ENCODE measurements at regions not wholly inside any gene's neighbourhood (a gene's known extent, or its start where the extent isn't known, plus 50 kb on each side); places are given as distances from the start of the nearest gene placed in this dataset.
A peak's percentile ranks its signal among the peaks of the same experiment; 100 is the strongest.
"Not testable (repeated sequence)": the region's sequence is repeated elsewhere in the genome, so short reads cannot be mapped to it uniquely, and the experiment has no call there.

- no peak overlapping the region for H3K4me3 Mint-ChIP-seq
- peaks cover 8% of the 10 kb centered on the region for H3K4me1 Mint-ChIP-seq
- Histone ChIP-seq H2AFZ (peak overlapping the region; percentile 66; the same call in 1 of the 2 replicates), H3F3A (replicated peaks; ENCODE audit: low read depth) (no peaks in the 10 kb centered on the region), H3K4me3 (no peak overlapping the region), H4K20me1 (replicated peaks; ENCODE audit: insufficient read depth) (no peaks in the 10 kb centered on the region), H3K79me2 (replicated peaks; ENCODE audit: insufficient read depth) (no peaks in the 10 kb centered on the region), H3K9me2 (ENCODE audit: insufficient read depth) (no peaks in the 10 kb centered on the region), H3K4me2 (no peak overlapping the region), H3K27me3 (ENCODE audit: insufficient read depth) (no peaks in the 10 kb centered on the region), H3K36me3 (ENCODE audit: insufficient read depth) (no peaks in the 10 kb centered on the region), H3K27ac (ENCODE audit: low read depth) (no peak overlapping the region), H3K4me1 (ENCODE audit: insufficient read depth) (peaks cover 9% of the 10 kb centered on the region; the same call in 1 of the 2 replicates)
- no peaks in the 10 kb centered on the region for H3K36me3 Mint-ChIP-seq (ENCODE audit: low read depth)
- no peak overlapping the region for H3K27ac Mint-ChIP-seq
- ATAC-seq = no peak
- DNase-seq (ENCODE audit: low spot score) = no peak
- no peaks in the 10 kb centered on the region for H3K27me3 Mint-ChIP-seq (ENCODE audit: insufficient read depth, low read depth, poor library complexity)
- no peak for TF ChIP-seq REST (IDR thresholded peaks at IDR 0.05; ENCODE audit: unreplicated experiment)
- no peaks in the 10 kb centered on the region for H3K9me3 Mint-ChIP-seq
Measured at GRCh38 chr1:242674951-242675645, 150.6 kb upstream of the PLD5 start.

DNA sequence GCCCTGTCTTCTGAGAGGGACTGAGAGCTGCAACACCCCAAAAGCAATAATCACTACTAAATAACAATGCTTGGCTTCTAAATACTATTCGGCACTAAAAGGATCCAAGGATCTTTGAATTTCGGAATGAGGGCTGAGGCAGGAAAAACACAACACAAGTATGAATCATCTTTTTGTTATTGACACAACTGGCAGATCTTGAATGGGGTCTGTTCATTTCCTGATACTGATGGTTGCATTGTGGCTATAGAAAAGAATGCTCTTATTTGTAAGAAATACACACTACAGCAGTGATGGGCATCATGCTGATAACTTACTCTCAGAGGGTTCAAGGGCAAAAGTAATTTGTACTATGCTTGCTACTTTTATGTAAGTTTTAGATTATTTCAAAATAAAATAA, 149.2 kb upstream of the PLD5 start:
- Mint-ChIP-seq H3K4me3 (no peak overlapping the region), H3K27ac (no peak overlapping the region), H3K9me3 (no peaks in the 10 kb centered on the region), H3K4me1 (peaks cover 8% of the 10 kb centered on the region), H3K27me3 (ENCODE audit: insufficient read depth, low read depth, poor library complexity) (no peaks in the 10 kb centered on the region), H3K36me3 (ENCODE audit: low read depth) (no peaks in the 10 kb centered on the region)
- Histone ChIP-seq H3F3A (replicated peaks; ENCODE audit: low read depth) (no peaks in the 10 kb centered on the region), H2AFZ (no peak overlapping the region), H3K4me3 (no peak overlapping the region), H3K4me1 (ENCODE audit: insufficient read depth) (peaks cover 9% of the 10 kb centered on the region; the same call in 1 of the 2 replicates), H3K4me2 (no peak overlapping the region), H3K36me3 (ENCODE audit: insufficient read depth) (no peaks in the 10 kb centered on the region), H3K27ac (ENCODE audit: low read depth) (no peak overlapping the region), H3K27me3 (ENCODE audit: insufficient read depth) (no peaks in the 10 kb centered on the region), H3K79me2 (replicated peaks; ENCODE audit: insufficient read depth) (no peaks in the 10 kb centered on the region), H3K9me2 (ENCODE audit: insufficient read depth) (no peaks in the 10 kb centered on the region), H4K20me1 (replicated peaks; ENCODE audit: insufficient read depth) (no peaks in the 10 kb centered on the region)
- DNase-seq (ENCODE audit: low spot score) (no peak), ATAC-seq (no peak)
- no peak for TF ChIP-seq CREB1 (CRISPR knock-in tag; IDR thresholded peaks at IDR 0.05; ENCODE audit: low read depth)
- TF ChIP-seq STAT1 (IDR thresholded peaks at IDR 0.05; ENCODE audit: unreplicated experiment) = no peak
- TF ChIP-seq EZH2 (IDR thresholded peaks at IDR 0.05; ENCODE audit: low read depth, unreplicated experiment) = no peak
- TF ChIP-seq CTCF (conservative IDR thresholded peaks at IDR 0.05; ENCODE audit: low read depth in 2 of 2) = no peak
- TF ChIP-seq POLR2AphosphoS5 (IDR thresholded peaks at IDR 0.05; ENCODE audit: low read depth) = no peak
- no peak for TF ChIP-seq ZNF114 (CRISPR knock-in tag; IDR thresholded peaks at IDR 0.05)

- not testable (repeated sequence) for H3K4me1 Mint-ChIP-seq; H3F3A ChIP-seq (replicated peaks; ENCODE audit: low read depth); H3K27ac ChIP-seq (ENCODE audit: low read depth); H4K20me1 ChIP-seq (replicated peaks; ENCODE audit: insufficient read depth); H3K27ac Mint-ChIP-seq; H3K4me2 ChIP-seq; H3K4me3 Mint-ChIP-seq; H3K27me3 Mint-ChIP-seq (ENCODE audit: insufficient read depth, low read depth, poor library complexity); H3K36me3 Mint-ChIP-seq (ENCODE audit: low read depth); H3K27me3 ChIP-seq (ENCODE audit: insufficient read depth); H3K4me1 ChIP-seq (ENCODE audit: insufficient read depth); H3K9me3 Mint-ChIP-seq; H3K9me2 ChIP-seq (ENCODE audit: insufficient read depth); DNase-seq (ENCODE audit: low spot score); H3K4me3 ChIP-seq; H3K36me3 ChIP-seq (ENCODE audit: insufficient read depth); H3K79me2 ChIP-seq (replicated peaks; ENCODE audit: insufficient read depth)
- peak; percentile 52; the same call in 2 of the 3 replicates for ATAC-seq
- H2AFZ ChIP-seq = peak overlapping the region; percentile 87; the same call in 1 of the 2 replicates
Measured at GRCh38 chr1:242673165-242673564, 148.7 kb upstream of the PLD5 start.

All from GM23338 (cell line).